Activated CD4-positive, alpha-beta memory T cell treated with anti-CD3 and anti-CD28 coated beads for 36 hours (primary cell): ENCODE measurements at regions not wholly inside any gene's neighbourhood (a gene's known extent, or its start where the extent isn't known, plus 50 kb on each side); places are given as distances from the start of the nearest gene placed in this dataset.

Source experiments
- CTCF ChIA-PET: fragments of 350-600 bp; sonication (Branson Sonifier 250); formaldehyde crosslinking; loops from one replicate; lab custom pipeline; 2021; ENCODE audit warnings: antibody characterized with exemption, inconsistent platforms; lab: Charles Lee
- POLR2A ChIA-PET: fragments of 350-600 bp; sonication (Branson Sonifier 250); formaldehyde crosslinking; loops from one replicate; lab custom pipeline; 2021; ENCODE audit warnings: antibody characterized with exemption; lab: Charles Lee
- DNase-seq: peaks from one replicate; pipeline ENCODE4 v3.0.0-alpha.2; 2020
- H3K27ac Mint-ChIP-seq: one replicate; pipeline ENCODE4 v1.8.0; 2021; ENCODE audit warnings: mixed read lengths
- H3K27me3 Mint-ChIP-seq: one replicate; pipeline ENCODE4 v1.8.0; 2021; ENCODE audit warnings: mixed read lengths
- H3K36me3 Mint-ChIP-seq: one replicate; pipeline ENCODE4 v1.8.0; 2021; ENCODE audit warnings: mixed read lengths
- H3K4me1 Mint-ChIP-seq: one replicate; pipeline ENCODE4 v1.8.0; 2021; ENCODE audit warnings: low read depth, mixed read lengths
- H3K4me3 Mint-ChIP-seq: one replicate; pipeline ENCODE4 v1.8.0; 2021; ENCODE audit warnings: mild to moderate bottlenecking, mixed read lengths
- H3K9me3 Mint-ChIP-seq: one replicate; pipeline ENCODE4 v1.8.0; 2021; ENCODE audit warnings: mixed read lengths
- intact Hi-C: fragments of 100-400 bp; cut with micrococcal nuclease; formaldehyde crosslinking; loops from one replicate; pipeline ENCODE4 v1.15.1; 2023

GRCh38 chr10:27433976-27434375 lies 70.1 kb upstream of the RAB18 start:
- Mint-ChIP-seq H3K4me1 (no peaks in the 10 kb centered on the region), H3K4me3 (no peak overlapping the region), H3K27ac (no peak overlapping the region), H3K36me3 (no peaks in the 10 kb centered on the region), H3K9me3 (no peaks in the 10 kb centered on the region), H3K27me3 (no peaks in the 10 kb centered on the region)
- DNase-seq = no peak
- ChIA-PET POLR2A (no interaction called here), CTCF (no interaction called here)
- intact Hi-C loops = no loop called here

GRCh38 chr10:27426948-27427467 lies 77.1 kb upstream of the RAB18 start:
- peaks cover 19% of the 10 kb centered on the region for H3K9me3 Mint-ChIP-seq
- H3K27ac Mint-ChIP-seq = no peak overlapping the region
- no peak for DNase-seq
- H3K36me3 Mint-ChIP-seq = no peaks in the 10 kb centered on the region
- peaks cover 4% of the 10 kb centered on the region for H3K27me3 Mint-ChIP-seq
- no peak overlapping the region for H3K4me3 Mint-ChIP-seq
- intact Hi-C loops = no loop called here
- POLR2A ChIA-PET = interaction anchor here (0.6 kb wide), 1 partner anchor 862 kb away, joined by 3 read pairs; no protein-coding TSS in a partner anchor
- no peaks in the 10 kb centered on the region for H3K4me1 Mint-ChIP-seq
- CTCF ChIA-PET = no interaction called here

- Mint-ChIP-seq H3K36me3 (no peaks in the 10 kb centered on the region), H3K4me3 (no peak overlapping the region), H3K4me1 (no peaks in the 10 kb centered on the region), H3K9me3 (peaks cover 2% of the 10 kb centered on the region), H3K27ac (no peak overlapping the region), H3K27me3 (peaks cover 10% of the 10 kb centered on the region)
- ChIA-PET POLR2A (no interaction called here), CTCF (no interaction called here)
- DNase-seq = no peak
- intact Hi-C loops = no loop called here
Observed at GRCh38 chr10:27413831-27414348, 90.2 kb upstream of the RAB18 start.

- H3K4me3 Mint-ChIP-seq = no peak overlapping the region
- intact Hi-C loops = no loop called here
- H3K36me3 Mint-ChIP-seq = no peaks in the 10 kb centered on the region
- no peak overlapping the region for H3K27ac Mint-ChIP-seq
- H3K4me1 Mint-ChIP-seq = no peaks in the 10 kb centered on the region
- no peak for DNase-seq
- peaks cover 10% of the 10 kb centered on the region for H3K27me3 Mint-ChIP-seq
- ChIA-PET CTCF (no interaction called here), POLR2A (no interaction called here)
- peaks cover 2% of the 10 kb centered on the region for H3K9me3 Mint-ChIP-seq
Observed at GRCh38 chr10:27413387-27413786, 90.7 kb upstream of the RAB18 start.

GRCh38 chr10:27410153-27410552 lies 94.0 kb upstream of the RAB18 start:
- intact Hi-C loops = no loop called here

DNA sequence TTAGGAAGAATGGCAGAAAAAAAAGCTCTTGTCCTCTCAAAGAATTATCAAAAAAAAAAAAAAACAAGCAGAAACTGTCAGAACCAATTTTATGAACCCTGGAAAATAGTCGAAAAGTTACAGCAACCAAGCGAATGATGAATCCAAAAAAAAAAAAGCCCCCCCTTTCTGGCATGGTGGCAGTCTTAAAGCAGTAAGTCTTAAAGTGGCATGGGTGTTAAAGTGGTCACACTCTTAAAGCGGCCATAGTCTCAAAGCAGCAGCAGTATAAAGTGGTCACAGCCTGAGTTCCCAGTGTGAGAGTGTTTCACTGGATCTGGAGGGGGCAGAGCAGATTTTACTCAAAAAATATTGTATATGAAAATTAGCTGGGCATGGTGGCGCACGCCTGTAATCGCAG lies 96.8 kb upstream of the RAB18 start:
- ChIA-PET POLR2A (no interaction called here), CTCF (no interaction called here)
- intact Hi-C loops = no loop called here
- no peak overlapping the region for H3K4me3 Mint-ChIP-seq
- H3K27ac Mint-ChIP-seq = no peak overlapping the region
- no peaks in the 10 kb centered on the region for H3K4me1 Mint-ChIP-seq
- DNase-seq = no peak
- H3K36me3 Mint-ChIP-seq = no peaks in the 10 kb centered on the region
- peaks cover 1% of the 10 kb centered on the region for H3K27me3 Mint-ChIP-seq
- H3K9me3 Mint-ChIP-seq = no peaks in the 10 kb centered on the region

More at GRCh38 chr10:27410153-27410552, 94.0 kb upstream of the RAB18 start:
- H3K9me3 Mint-ChIP-seq = no peaks in the 10 kb centered on the region
- ChIA-PET CTCF (interaction anchor here (1.1 kb wide), 1 partner anchor 245 kb away, joined by 5 read pairs; no protein-coding TSS in a partner anchor), POLR2A (no interaction called here)
- no peak overlapping the region for H3K4me3 Mint-ChIP-seq
- no peak overlapping the region for H3K27ac Mint-ChIP-seq
- H3K27me3 Mint-ChIP-seq = peaks cover 7% of the 10 kb centered on the region
- DNase-seq = no peak
- no peaks in the 10 kb centered on the region for H3K36me3 Mint-ChIP-seq
- H3K4me1 Mint-ChIP-seq = no peaks in the 10 kb centered on the region

DNA sequence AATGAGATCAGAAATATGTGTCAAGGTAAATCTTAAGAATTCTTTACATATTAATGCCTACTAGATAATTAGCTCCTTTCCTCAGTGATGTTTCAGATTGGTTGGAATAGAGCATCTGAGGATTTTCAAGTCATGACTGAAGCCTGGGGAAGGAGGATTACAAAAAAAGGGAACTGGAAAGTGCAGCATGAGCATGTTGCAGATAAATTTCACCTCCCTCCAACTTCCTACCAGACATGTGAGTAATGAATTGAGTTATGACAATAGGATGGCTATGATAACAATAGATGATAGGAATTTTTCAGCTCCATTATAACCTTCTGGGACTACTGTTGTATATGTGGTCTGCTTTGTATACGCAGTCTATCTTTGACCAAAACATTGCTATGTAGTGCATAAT lies 104.2 kb upstream of the RAB18 start:
- Mint-ChIP-seq H3K9me3 (no peaks in the 10 kb centered on the region), H3K4me1 (no peaks in the 10 kb centered on the region), H3K27me3 (peaks cover 1% of the 10 kb centered on the region), H3K27ac (no peak overlapping the region), H3K36me3 (no peaks in the 10 kb centered on the region), H3K4me3 (no peak overlapping the region)
- intact Hi-C loops = no loop called here
- CTCF ChIA-PET = no interaction called here
- DNase-seq = no peak
- POLR2A ChIA-PET = no interaction called here

GRCh38 chr10:27393961-27394360 lies 110.1 kb upstream of the RAB18 start:
- Mint-ChIP-seq H3K4me3 (no peak overlapping the region), H3K9me3 (no peaks in the 10 kb centered on the region), H3K27ac (no peak overlapping the region), H3K4me1 (no peaks in the 10 kb centered on the region), H3K27me3 (peaks cover 15% of the 10 kb centered on the region), H3K36me3 (no peaks in the 10 kb centered on the region)
- ChIA-PET POLR2A (no interaction called here), CTCF (no interaction called here)
- no peak for DNase-seq
- intact Hi-C loops = no loop called here

GRCh38 chr10:27392606-27393005 lies 111.5 kb upstream of the RAB18 start:
- ChIA-PET POLR2A (no interaction called here), CTCF (no interaction called here)
- H3K4me3 Mint-ChIP-seq = no peak overlapping the region
- no peak overlapping the region for H3K27ac Mint-ChIP-seq
- peaks cover 17% of the 10 kb centered on the region for H3K27me3 Mint-ChIP-seq
- H3K4me1 Mint-ChIP-seq = no peaks in the 10 kb centered on the region
- DNase-seq = no peak
- no peaks in the 10 kb centered on the region for H3K9me3 Mint-ChIP-seq
- H3K36me3 Mint-ChIP-seq = no peaks in the 10 kb centered on the region
- intact Hi-C loops = no loop called here

- no peak overlapping the region for H3K4me3 Mint-ChIP-seq
- no peak for DNase-seq
- H3K27ac Mint-ChIP-seq = no peak overlapping the region
- H3K36me3 Mint-ChIP-seq = no peaks in the 10 kb centered on the region
- peaks cover 18% of the 10 kb centered on the region for H3K27me3 Mint-ChIP-seq
- ChIA-PET POLR2A (no interaction called here), CTCF (no interaction called here)
- no peaks in the 10 kb centered on the region for H3K4me1 Mint-ChIP-seq
- H3K9me3 Mint-ChIP-seq = no peaks in the 10 kb centered on the region
- intact Hi-C loops = no loop called here
Observed at GRCh38 chr10:27391916-27392315, 112.2 kb upstream of the RAB18 start.

- no peaks in the 10 kb centered on the region for H3K36me3 Mint-ChIP-seq
- CTCF ChIA-PET = no interaction called here
- no peaks in the 10 kb centered on the region for H3K9me3 Mint-ChIP-seq
- H3K27ac Mint-ChIP-seq = no peak overlapping the region
- POLR2A ChIA-PET = no interaction called here
- H3K4me3 Mint-ChIP-seq = no peak overlapping the region
- no peaks in the 10 kb centered on the region for H3K4me1 Mint-ChIP-seq
- no peak for DNase-seq
- peaks cover 22% of the 10 kb centered on the region for H3K27me3 Mint-ChIP-seq
- intact Hi-C loops = no loop called here
Observed at GRCh38 chr10:27391325-27391724, 112.8 kb upstream of the RAB18 start.

DNA sequence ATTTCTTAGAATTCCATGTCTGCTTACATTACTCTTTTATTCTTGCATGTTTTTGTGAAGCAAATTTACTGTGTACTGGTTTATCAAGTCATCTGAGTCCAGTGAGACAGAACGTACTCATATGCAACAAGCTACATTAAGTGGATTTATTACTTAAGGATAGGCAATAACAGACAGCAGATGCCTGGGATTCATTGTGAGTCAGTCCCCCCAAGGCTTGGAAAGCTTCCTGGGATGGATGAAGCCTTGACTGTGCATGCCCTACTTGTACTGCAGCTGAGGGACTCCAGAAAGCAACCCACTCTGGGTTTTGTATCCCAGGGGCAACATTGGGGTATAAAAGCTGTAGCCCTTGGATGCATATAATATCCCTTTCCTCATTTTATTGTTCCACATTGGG lies 113.4 kb upstream of the RAB18 start:
- Mint-ChIP-seq H3K36me3 (no peaks in the 10 kb centered on the region), H3K27ac (no peak overlapping the region), H3K9me3 (no peaks in the 10 kb centered on the region), H3K27me3 (peaks cover 22% of the 10 kb centered on the region), H3K4me1 (no peaks in the 10 kb centered on the region), H3K4me3 (no peak overlapping the region)
- no peak for DNase-seq
- CTCF ChIA-PET = no interaction called here
- POLR2A ChIA-PET = no interaction called here
- intact Hi-C loops = no loop called here

DNA sequence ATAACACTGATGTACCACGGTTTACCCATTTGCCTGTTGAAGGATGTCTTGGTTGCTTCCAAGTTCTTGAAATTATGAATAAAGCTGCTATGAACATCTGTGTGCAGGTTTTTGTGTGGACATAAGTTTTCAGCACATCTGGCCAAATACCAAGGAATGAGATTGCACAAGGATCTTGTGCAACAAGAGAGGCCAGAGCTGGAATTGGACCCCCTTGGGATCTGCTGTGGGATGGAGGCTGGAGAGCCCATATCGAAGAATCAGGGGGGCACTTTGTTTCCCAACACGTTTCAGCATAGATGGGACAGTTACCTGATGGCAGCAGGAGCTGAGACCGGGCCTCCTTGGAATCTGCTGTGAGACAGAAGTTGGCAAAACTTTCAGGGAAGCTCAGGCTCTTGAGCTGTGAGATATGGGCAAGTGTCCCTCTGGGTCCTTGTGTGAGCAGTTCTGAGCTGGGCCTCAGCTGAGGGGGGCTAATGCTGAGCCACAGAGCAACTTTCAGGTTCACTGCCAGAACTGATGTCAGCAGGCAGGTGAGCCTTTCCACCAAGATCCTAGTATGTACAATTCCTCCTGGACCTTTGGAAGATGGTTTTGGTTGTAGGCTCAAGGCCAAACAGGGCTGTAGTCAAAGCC lies 115.2 kb upstream of the RAB18 start:
- POLR2A ChIA-PET = no interaction called here

More for the DNA sequence above, 115.2 kb upstream of the RAB18 start:
- Mint-ChIP-seq H3K9me3 (no peaks in the 10 kb centered on the region), H3K4me1 (no peaks in the 10 kb centered on the region), H3K27me3 (peaks cover 26% of the 10 kb centered on the region), H3K27ac (no peak overlapping the region), H3K36me3 (no peaks in the 10 kb centered on the region), H3K4me3 (no peak overlapping the region)
- CTCF ChIA-PET = interaction anchor here (0.6 kb wide), 1 partner anchor 151 kb away, joined by 3 read pairs; no protein-coding TSS in a partner anchor
- intact Hi-C loops = no loop called here
- no peak for DNase-seq
